Endothelial cell (in vitro differentiated cells): ENCODE measurements at regions not wholly inside any gene's neighbourhood (a gene's known extent, or its start where the extent isn't known, plus 50 kb on each side); places are given as distances from the start of the nearest gene placed in this dataset.

Experiments used
- DNase-seq: peaks from one replicate; pipeline ENCODE4 v3.0.0; 2021; ENCODE audit warnings: low spot score
- H3K27ac Mint-ChIP-seq: one replicate; pipeline ENCODE4 v1.8.0; 2021; ENCODE audit warnings: mixed read lengths, inconsistent platforms; ENCODE audit not compliant: unreplicated experiment
- H3K27me3 Mint-ChIP-seq: one replicate; pipeline ENCODE4 v1.8.0; 2021; ENCODE audit warnings: mild to moderate bottlenecking, moderate library complexity, mixed read lengths, inconsistent platforms; ENCODE audit not compliant: unreplicated experiment
- H3K36me3 Mint-ChIP-seq: one replicate; pipeline ENCODE4 v1.8.0; 2021; ENCODE audit warnings: mild to moderate bottlenecking, low read depth, mixed read lengths, inconsistent platforms; ENCODE audit not compliant: unreplicated experiment
- H3K4me1 Mint-ChIP-seq: one replicate; pipeline ENCODE4 v1.8.0; 2021; ENCODE audit warnings: mild to moderate bottlenecking, mixed read lengths, inconsistent platforms; ENCODE audit not compliant: unreplicated experiment
- H3K4me3 Mint-ChIP-seq: one replicate; pipeline ENCODE4 v1.8.0; 2021; ENCODE audit warnings: mild to moderate bottlenecking, mixed read lengths, inconsistent platforms; ENCODE audit not compliant: unreplicated experiment
- H3K9me3 Mint-ChIP-seq: one replicate; pipeline ENCODE4 v1.8.0; 2021; ENCODE audit warnings: mixed read lengths, inconsistent platforms; ENCODE audit not compliant: unreplicated experiment
- TF ChIP-seq, protein P1 (sequence below): fragments of 200-600 bp; sonication (generic); IDR thresholded peaks from one replicate; pipeline ENCODE4 v1.5.0; 2021; ENCODE audit warnings: antibody characterized with exemption; ENCODE audit not compliant: unreplicated experiment

- no peak overlapping the region for H3K4me3 Mint-ChIP-seq
These were observed 85.3 kb upstream of the ARHGAP29 start for GRCh38 chr1:94322696-94323095.

DNA sequence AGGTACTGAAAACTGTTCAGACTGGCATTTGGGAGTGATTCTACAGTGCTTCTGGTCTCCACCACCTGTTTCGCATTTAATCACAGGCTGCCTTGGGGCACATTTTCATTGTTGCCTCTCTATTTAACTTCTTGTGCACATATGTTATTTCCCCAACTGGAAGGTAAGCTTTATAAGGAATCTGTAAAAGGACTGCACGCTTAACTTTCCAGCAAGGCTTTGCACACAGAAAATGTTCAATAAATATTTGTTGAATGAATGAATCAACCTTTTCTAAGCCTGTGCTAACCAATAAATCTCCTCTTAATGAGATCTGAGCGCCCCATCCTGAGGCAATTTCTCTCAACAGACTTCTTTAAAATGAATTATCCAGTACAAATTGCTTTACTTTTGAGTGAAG lies 84.3 kb upstream of the ARHGAP29 start:
- no peak overlapping the region for H3K4me3 Mint-ChIP-seq
- H3K9me3 Mint-ChIP-seq = no peaks in the 10 kb centered on the region
- no peak overlapping the region for H3K27ac Mint-ChIP-seq
- H3K36me3 Mint-ChIP-seq = no peaks in the 10 kb centered on the region
- TF ChIP-seq, protein P1, sequence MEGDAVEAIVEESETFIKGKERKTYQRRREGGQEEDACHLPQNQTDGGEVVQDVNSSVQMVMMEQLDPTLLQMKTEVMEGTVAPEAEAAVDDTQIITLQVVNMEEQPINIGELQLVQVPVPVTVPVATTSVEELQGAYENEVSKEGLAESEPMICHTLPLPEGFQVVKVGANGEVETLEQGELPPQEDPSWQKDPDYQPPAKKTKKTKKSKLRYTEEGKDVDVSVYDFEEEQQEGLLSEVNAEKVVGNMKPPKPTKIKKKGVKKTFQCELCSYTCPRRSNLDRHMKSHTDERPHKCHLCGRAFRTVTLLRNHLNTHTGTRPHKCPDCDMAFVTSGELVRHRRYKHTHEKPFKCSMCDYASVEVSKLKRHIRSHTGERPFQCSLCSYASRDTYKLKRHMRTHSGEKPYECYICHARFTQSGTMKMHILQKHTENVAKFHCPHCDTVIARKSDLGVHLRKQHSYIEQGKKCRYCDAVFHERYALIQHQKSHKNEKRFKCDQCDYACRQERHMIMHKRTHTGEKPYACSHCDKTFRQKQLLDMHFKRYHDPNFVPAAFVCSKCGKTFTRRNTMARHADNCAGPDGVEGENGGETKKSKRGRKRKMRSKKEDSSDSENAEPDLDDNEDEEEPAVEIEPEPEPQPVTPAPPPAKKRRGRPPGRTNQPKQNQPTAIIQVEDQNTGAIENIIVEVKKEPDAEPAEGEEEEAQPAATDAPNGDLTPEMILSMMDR = no peak
- H3K27me3 Mint-ChIP-seq = peaks cover 3% of the 10 kb centered on the region
- peaks cover 83% of the 10 kb centered on the region for H3K4me1 Mint-ChIP-seq
- DNase-seq = no peak

More at GRCh38 chr1:94322696-94323095, 85.3 kb upstream of the ARHGAP29 start:
- H3K27ac Mint-ChIP-seq = peak overlapping the region; percentile 61
- no peaks in the 10 kb centered on the region for H3K9me3 Mint-ChIP-seq
- H3K4me1 Mint-ChIP-seq = peaks cover 84% of the 10 kb centered on the region
- DNase-seq = no peak
- no peaks in the 10 kb centered on the region for H3K36me3 Mint-ChIP-seq
- peaks cover 3% of the 10 kb centered on the region for H3K27me3 Mint-ChIP-seq
- TF ChIP-seq, protein P1 = no peak

- Mint-ChIP-seq H3K27ac (peak overlapping the region; percentile 98), H3K9me3 (no peaks in the 10 kb centered on the region), H3K27me3 (peaks cover 3% of the 10 kb centered on the region), H3K4me3 (peak overlapping the region; percentile 6), H3K4me1 (peaks cover 76% of the 10 kb centered on the region), H3K36me3 (no peaks in the 10 kb centered on the region)
- TF ChIP-seq, protein P1 = no peak
- peak; percentile 21 for DNase-seq
These were observed 82.1 kb upstream of the ARHGAP29 start for GRCh38 chr1:94319319-94320102.

GRCh38 chr1:94318505-94319030 lies 81.2 kb upstream of the ARHGAP29 start:
- no peaks in the 10 kb centered on the region for H3K9me3 Mint-ChIP-seq
- peak overlapping the region; percentile 98 for H3K27ac Mint-ChIP-seq
- TF ChIP-seq, protein P1 = no peak
- H3K36me3 Mint-ChIP-seq = no peaks in the 10 kb centered on the region
- no peak overlapping the region for H3K4me3 Mint-ChIP-seq
- DNase-seq = no peak
- peaks cover 67% of the 10 kb centered on the region for H3K4me1 Mint-ChIP-seq
- H3K27me3 Mint-ChIP-seq = peaks cover 3% of the 10 kb centered on the region

DNA sequence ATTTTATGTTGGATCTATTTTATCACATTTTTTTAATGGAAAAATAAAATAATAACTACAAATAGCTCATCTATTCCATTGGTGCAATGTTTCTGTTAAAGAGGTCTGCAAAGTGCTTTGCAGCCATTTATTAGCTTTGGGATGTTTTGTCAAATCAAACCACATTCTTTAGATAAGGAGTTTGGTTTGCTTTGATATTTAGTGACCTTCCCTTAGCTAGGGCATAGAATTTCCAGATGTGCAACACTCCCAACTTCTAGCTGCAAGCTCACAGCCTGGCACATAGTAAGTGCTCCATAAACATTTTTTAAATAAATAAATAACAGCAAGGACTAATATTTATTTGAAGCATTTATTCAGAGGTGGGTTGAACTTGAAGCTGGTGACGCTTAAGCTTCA lies 80.4 kb upstream of the ARHGAP29 start:
- H3K9me3 Mint-ChIP-seq = no peaks in the 10 kb centered on the region
- H3K4me1 Mint-ChIP-seq = peaks cover 59% of the 10 kb centered on the region
- H3K36me3 Mint-ChIP-seq = no peaks in the 10 kb centered on the region
- peaks cover under 1% of the 10 kb centered on the region for H3K27me3 Mint-ChIP-seq
- DNase-seq = no peak
- TF ChIP-seq, protein P1 = no peak
- no peak overlapping the region for H3K4me3 Mint-ChIP-seq
- peak overlapping the region; percentile 98 for H3K27ac Mint-ChIP-seq
